Posterior vena cava (tissue), 2 donors: ENCODE measurements at regions not wholly inside any gene's neighbourhood (a gene's known extent, or its start where the extent isn't known, plus 50 kb on each side); places are given as distances from the start of the nearest gene placed in this dataset.

ENCODE experiments used
- DNase-seq: peaks from one replicate; pipeline ENCODE4 v3.0.0-alpha.2; 2020; ENCODE audit warnings: low spot score
- intact Hi-C, 2 donors: fragments of 100-400 bp; cut with DNase I; formaldehyde crosslinking; loops; one replicate each; pipeline versions ENCODE4 v1.14.1 to v1.14.2; 2022 to 2023
- donor health status: DM: yes; HTN: yes; CAD: no.
- donor health status: DM: yes; HTN: yes; CAD: no.

DNA sequence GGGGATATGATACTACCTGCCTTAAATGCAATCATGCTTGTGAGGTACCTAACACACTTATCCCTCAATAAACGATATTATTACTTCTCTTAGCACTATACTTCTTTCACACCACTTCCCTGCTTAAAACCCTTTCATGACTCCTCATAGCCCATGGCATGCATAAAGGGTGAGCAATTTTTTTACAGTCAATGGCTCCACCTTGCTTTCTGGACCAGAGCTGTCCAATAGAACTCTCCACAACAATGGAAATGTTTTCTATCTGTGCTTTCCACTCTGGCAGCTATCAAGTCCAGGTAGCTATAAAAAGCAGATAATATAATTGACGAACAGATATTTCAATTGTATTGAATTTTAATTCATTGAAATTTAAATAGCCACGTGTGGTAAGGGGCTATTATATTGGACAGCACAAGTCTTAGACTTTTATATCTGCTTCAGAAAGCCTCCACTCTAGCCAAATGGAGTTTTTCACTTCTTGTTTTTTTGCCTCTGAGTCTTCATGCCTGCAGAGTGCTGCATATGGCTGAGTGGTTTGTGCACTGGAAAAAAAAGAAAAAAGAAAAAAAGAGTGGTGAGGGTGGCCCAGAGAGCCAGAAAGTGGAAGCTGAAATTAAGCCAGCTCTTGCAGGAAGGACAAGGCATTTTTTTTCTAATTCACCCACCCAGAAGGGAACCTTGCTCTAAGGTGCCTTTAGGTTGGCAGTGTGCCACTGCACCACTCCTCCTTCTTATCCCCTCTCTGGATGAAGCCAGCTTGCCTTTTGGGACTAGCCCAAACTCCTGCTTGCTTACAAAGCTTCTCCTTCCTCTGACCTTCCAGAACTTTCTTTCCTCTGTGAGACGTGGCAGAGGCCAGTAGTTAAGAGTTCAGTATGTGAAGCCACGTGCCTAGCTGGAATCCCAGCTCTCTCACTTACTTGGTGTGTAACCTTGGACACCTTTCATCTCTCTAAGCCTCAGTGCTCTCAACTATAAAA is 239.0 kb upstream of the LRTM1 start:
- intact Hi-C loops = no loop called here
- DNase-seq = no peak

DNA sequence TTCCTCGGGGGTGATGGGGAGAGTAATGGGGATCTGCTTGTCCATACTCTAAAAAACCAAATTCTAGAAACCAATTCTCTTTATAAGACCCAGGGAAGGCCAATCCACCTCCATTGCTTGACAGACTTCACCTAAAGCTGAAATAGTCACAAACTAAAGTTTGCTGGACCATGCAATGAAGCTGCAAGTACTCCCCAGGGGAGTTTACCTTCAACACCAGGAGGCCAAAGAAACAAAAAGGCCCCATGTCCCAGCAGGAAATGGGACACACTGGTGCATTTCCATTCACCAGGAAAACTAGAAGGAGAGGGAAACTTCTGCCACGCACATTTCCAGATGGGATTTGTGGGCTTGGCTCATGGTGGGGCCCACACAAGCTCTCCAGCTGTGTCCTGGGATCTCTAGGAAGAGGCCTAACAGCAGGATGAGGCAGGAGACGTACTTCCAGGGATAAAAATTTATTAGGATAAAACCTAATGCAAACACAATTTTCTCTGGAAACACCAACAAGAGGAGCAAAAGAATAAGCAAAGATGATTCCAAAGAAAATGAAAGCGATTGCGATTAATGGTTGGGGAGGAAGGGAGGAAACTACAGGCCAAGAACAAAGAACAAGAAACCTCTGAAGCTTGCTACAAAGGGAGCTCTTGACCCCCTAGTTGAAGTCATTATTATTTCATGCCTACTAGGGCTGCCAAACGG is 238.0 kb upstream of the LRTM1 start:
- intact Hi-C loops = no loop called here
- DNase-seq = no peak

DNA sequence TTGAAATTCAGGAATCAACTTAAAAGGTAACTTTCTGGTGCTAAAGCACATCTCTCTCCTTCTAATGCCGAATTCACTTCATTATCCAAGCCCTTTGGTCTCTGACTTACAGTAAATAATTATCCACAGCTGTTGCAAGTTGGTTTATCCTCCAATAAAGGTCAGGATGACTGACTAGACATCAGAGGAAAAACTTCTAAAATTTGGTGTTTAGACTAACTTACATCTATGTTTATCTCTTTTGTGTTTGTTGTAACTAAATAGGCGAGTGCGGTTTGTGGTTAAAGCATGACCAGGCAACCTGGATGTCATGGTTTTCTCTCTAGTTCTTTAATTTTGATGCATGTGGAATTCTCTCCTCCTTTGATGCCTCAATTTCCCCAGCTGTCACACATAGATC is 237.4 kb upstream of the LRTM1 start:
- intact Hi-C loops = no loop called here
- no peak for DNase-seq

DNA sequence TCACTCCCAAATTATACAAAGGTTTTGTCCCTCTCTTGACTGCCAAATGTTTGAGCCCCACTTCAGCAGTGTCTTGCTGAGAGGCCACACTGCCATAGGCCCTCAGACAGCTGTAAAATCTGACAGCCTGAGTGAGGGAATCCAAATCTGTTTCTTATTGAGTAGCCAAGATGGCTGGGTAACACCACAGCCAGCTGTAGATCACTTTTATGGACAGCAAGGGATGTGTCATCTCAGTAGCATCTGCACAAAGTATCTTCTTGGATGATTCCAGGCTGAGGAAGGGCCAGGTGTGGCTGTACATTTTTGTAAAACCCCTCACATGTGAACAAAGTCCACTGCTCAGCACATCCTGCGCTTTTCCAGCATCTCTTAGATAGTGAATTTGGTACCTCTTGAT is 237.0 kb upstream of the LRTM1 start:
- intact Hi-C loops = no loop called here
- no peak for DNase-seq

DNA sequence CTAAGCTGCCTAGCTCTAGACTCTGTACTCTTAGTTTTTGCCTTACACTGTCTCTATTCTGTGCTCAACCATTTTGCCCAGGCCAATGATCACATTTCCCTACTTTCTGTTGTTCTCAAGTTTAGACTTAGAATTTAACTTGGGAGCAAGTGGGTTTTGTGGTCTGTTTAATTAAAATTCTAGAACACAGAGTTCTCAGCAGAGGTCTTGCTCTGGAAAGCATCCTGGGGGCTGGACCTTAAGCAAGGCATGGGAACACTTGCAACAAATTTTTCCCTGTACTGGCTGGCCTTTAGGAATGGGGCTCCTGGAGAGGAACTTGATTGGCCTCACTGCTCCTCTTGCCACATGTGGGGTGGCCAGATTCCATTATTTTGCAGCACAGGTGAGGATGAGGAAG is 236.3 kb upstream of the LRTM1 start:
- intact Hi-C loops = no loop called here
- no peak for DNase-seq

DNA sequence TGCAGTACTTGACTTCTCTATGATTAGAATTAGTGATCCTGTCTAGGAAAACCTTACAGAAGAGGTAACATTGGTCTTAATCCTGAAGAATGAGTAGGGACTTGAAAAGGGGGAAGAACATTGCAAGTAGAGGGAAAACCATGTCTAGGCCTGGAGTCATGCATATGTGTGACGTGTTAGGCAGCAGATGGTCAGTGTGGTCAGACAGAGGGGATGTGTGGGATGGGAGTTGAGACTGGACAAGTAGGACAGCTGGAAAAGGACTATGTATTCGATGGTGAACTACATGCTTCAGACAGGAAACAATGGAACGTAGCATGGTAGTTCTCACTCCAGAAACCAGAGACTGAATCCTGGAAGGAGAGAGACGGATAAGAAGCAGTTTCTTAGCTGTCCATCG is 235.6 kb upstream of the LRTM1 start:
- intact Hi-C loops = no loop called here
- DNase-seq = no peak

DNA sequence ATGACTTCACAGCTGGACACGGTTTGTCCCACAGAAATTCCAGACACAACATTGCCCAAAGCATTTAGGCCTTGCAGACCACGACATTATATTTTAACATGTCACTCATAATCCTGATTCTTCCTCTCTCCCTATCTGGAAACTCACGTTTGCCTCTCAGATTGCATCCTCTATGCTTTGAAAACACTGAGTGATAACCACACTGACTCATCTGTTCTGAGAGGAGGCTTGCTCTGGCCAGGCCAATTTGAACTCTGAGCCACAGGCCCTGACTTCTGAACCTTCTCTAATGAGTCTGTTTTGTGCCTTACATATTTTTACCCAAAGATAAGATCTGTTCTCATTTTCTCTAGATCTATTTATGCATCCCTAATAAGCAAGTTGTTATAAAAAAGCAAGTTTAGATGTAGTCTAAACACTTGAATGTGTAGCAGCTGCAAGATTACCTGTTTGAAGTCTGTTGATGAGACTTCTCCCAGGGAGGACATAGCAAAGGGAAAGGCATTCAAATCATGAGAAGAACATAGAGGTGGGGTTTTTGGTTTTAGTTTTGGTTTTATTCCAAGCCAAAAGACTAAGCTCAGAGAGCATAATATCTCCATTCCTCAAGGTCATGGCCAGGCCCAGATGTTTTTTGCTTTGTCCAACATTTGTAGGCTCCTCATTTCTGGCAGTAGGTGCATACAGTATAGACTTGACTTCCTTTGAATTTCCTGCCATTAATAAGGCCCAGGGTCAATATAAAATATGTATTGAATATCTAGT is 234.4 kb upstream of the LRTM1 start:
- intact Hi-C loops = no loop called here
- no peak for DNase-seq

DNA sequence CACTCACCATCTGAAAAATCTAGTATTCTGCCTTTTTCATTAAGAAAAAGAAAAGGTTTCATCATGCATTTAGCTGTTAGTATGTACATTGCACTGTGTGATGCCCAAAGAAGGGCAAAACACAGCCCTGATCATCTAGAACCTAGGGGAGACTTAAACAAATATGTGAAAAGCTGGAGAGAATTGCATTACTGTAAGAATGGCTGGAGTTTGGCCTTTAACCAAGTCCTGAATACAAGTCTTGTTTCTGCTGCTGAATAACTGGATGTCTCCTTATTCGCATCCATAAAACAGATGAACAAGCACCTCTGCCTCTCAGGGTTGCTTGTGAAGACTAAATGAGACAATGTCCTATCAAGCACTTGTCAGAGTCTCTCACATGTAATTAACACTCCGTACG is 233.4 kb upstream of the LRTM1 start:
- intact Hi-C loops = no loop called here
- no peak for DNase-seq

DNA sequence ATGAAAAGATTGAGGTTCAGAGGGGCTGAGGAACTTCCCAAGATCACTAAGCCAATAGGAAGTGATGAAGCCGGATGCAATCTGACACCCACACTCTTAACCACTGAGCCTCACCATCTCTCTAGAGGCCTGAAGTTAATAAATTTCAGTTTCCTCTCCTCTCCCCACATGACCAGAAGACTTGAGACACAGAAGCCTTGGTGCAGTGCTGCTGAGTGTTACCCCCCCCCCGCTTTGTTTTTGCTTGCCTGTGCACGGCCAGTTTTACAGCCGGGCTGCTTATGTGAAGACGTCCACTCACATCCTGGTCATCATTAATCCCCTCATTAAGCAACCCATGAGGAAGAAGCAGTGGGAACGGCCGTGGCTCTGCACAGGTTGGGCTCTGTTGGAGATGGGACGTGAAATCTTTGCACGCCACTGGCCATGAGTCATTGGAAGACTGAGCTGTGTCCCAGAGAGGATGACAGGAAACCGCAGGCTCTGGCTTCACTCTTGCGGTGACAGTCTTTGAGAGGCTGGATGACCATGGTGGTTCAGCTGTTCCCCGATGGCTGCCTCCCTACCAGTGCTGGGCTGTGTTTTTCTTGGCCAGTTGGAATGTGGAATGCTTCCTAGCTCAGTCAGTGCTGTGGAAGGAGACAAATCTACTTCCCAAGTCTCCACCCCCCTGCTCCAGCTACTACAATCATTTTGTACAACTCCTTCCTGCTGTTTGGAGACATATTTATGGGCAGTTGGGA is 232.6 kb upstream of the LRTM1 start:
- intact Hi-C loops = no loop called here
- peak; percentile 87 for DNase-seq

DNA sequence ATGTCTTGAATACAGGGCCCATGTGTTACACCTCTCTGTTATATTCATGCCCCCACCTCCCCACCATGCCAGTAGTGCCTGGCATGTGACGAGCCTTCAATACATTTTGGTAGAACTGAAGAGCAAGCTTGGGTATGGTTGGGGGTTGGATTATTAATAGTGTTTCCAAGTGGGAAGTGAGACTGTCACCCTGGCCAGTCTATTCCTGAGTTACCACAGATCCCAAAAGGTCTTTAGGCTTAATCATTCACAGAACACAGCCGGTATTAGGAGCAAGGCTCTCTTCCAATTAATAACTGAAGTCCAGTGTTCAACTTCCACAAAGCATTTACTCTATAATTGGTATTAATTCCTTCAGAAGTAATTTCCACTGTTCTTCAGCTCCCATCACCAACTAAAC is 231.9 kb upstream of the LRTM1 start:
- intact Hi-C loops = no loop called here

DNA sequence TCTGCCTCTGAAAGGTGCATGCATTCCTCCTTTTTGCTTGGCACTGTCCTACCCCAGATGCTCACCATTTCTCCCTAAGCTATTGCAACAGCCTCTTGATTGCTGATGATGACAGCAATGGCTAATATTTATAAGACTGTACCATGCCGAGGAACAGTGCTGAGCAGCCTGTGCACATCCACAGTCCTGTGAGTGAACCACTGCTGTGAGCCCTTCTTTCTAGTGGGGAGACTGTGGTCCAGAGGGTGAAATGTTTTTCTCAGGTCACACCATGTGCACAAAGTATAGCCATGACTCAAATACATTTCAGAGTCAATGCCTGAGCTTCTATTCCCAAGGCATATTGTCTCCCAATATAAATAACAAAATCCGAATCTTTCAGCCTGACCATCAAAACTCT is 231.2 kb upstream of the LRTM1 start:
- intact Hi-C loops = no loop called here
- no peak for DNase-seq

More for the DNA sequence above, 231.9 kb upstream of the LRTM1 start:
- DNase-seq = no peak

DNA sequence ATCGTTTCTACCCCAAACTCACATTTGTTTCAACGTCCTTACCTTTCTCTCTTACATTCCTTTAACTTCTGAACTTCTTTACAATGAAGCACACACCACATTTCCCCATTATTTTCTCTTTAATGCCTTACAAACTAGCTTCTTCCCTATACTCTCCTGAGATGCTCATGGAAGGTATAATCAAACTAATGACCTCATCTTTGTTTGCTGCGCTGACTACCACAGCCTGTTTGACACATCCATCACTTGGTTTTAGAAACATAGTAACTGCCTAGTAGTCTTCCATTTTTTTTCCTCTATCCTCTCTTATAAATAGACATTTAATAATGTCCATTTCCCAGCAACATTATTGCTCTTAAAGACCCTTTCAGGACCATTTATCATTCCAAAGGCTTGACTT is 230.5 kb upstream of the LRTM1 start:
- intact Hi-C loops = no loop called here
- DNase-seq = no peak

DNA sequence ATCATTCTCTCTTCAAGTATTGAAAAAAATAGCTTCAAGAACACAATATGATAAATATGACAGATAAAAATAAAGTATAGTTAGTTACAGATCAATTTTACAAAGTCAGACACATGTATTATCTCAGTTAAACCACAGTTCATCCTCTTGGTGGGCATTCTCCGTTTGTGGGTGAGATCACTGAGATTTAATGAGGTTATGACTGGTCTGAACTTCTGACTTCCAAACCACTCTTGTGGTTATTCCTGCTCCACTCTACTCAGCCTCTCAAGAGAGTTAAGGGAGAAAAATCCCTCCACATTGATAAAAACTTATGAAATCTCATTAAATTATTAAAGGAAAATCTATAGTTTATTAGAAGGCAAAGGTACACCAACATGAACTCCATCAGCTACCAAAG is 229.9 kb upstream of the LRTM1 start:
- intact Hi-C loops = no loop called here
- DNase-seq = no peak

DNA sequence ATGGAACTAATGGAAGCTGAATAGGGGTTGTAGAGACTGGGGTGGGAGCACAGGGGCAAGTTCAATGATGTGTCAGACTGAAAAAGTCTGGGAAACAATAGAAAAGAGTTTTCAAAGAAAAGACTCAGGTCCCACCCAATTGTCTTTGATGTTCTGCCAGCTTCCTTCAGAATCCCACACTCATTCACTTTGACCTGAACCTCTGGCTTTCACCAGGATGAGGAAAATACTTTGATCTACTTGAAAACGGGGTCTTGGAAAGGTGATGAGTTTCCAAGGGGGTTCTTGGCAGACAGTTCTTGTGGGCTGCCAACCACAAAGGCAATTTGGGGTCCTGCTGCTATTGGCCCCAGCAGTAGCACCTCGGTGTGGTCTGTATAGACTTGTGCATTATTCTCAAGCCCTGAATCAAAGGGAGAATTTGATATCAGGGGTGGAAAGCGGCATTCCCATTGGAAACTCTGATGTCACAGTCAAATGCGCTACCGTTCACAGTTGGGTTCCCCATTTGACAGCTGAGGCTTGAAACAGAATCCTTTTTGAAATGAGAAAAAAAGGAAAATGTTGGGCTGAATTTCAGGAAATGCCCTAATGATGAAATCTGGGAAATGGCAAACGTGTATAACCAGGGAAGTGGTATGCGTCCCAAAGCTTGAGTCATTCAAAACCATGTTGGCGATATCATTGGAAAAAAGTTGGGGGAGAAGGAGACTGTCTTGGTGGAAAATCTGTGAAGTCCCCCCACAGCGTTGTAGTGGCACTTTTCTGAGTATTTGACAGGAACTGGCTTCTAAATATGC is 229.2 kb upstream of the LRTM1 start:
- intact Hi-C loops = no loop called here
- DNase-seq = no peak

DNA sequence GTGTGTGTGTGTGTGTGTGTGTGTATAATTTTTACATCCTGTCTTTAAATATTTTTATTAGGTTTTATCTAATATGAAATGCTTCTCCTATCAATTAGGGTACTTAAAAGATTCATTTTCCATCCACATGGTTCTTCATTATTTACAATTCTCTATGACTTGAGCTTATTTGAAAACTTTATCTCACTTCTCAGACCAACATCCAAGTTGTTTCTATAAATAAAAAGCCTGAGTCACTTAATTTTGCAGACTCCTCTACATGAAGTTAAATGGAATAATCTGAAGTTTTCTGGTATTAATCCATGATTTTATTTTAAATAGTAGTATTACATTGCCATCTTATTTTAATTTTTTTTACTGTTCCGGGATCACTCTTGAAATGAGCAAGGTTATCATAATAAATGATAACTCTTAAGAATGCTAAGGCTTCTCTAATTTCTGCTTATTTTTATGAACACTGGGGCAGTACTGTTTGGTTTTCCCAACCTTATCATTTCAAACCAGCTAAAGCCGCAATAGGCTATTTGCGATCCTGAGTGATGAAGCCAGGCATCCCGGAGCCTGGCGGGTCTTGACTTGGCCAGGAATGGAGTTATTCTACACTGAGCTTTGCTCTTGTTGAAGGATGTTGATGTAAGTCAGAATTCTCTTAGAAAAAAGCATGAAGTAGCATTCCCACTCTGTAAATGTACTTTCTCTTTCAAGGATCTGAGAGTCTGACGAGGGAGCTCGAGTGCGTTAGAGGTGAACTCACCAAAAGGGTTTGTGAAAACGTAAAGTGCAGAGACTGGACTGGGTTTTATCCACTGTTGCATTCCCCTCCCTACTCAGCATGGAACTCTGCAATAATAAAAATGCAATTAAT is 220.2 kb upstream of the LRTM1 start:
- DNase-seq = no peak
- intact Hi-C loops = no loop called here

DNA sequence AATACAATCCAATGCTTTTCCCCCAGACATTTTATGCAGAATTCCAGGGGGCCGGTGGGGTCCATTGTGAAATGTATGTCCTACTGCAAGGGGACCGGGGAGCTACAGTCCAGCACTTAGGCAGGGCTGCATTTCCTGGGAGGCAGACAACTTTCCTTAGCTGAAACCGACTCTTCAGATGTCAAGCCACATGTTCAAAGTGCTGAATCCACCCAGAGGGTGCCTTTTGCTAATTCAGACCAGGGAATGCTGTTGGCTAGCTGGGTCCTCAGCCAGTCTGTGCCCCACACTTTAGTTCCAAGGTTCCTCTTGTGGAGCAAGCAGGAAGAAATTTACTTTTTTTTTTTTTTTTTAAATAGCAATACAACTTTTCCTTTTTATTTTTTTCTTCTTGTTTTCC is 219.5 kb upstream of the LRTM1 start:
- no peak for DNase-seq
- intact Hi-C loops = no loop called here

DNA sequence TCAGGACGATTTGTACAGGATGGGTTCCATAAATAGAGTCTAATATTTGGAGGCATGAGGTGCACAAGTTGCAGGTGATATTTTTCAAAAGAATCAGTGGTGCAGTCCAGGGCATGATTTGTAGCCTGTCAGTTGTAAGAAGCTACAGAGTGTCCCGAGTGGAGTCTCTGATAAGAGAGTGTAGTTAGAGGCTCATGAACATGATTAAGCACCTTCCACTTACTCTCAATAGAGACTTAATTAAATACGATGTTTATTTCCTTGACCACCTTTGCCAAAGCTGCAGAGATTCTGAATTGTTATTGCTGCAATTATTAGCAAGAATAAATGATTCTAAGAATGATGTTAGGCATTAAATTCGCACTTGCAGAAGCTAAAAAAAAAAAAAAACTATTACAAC is 218.4 kb upstream of the LRTM1 start:
- no peak for DNase-seq

More for the DNA sequence above, 218.4 kb upstream of the LRTM1 start:
- intact Hi-C loops = no loop called here
